ENCODE measurements at regions not wholly inside any gene's neighbourhood (a gene's known extent, or its start where the extent isn't known, plus 50 kb on each side); places are given as distances from the start of the nearest gene placed in this dataset.
"Not testable (repeated sequence)": the region's sequence is repeated elsewhere in the genome, so short reads cannot be mapped to it uniquely, and the experiment has no call there.

DNA sequence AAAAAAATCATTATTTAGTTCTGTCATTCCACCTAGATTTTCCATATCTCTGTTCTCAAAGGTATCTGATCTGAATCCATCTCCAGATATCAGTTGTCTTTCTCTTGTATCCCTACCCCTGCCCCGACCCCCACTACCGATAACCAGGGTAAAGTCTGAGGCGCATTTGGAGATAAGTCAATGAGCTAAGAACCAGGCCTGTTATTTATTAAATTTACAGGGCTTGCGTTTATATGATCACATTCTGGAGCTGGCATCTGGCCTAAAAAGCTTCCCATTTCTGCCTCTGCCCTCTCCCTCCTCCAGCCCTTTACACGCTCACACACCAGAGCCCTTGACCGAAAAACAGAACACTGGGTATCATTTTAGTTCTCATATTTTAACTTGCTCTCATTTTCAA lies 144.7 kb downstream of the ALDH8A1 start (continued):
- TF ChIP-seq RARB (CRISPR knock-in tag; IDR thresholded peaks at IDR 0.05) (no peak), TFCP2L1 (CRISPR knock-in tag; IDR thresholded peaks at IDR 0.05) (no peak), EHF (CRISPR knock-in tag; IDR thresholded peaks at IDR 0.05) (no peak), HEYL (CRISPR knock-in tag; IDR thresholded peaks at IDR 0.05) (no peak), RCOR1 (IDR thresholded peaks at IDR 0.05; ENCODE audit: low read depth, low read length) (no peak), MYC (IDR thresholded peaks at IDR 0.05; ENCODE audit: borderline replicate concordance, low read length) (no peak), RFX5 (IDR thresholded peaks at IDR 0.05) (no peak), MAZ (IDR thresholded peaks at IDR 0.05; ENCODE audit: borderline replicate concordance, low read depth, low read length) (no peak), KDM1A (IDR thresholded peaks at IDR 0.05; ENCODE audit: low read depth) (no peak), SREBF2 (IDR thresholded peaks at IDR 0.05) (no peak)
- TF ChIP-seq, protein P1, sequence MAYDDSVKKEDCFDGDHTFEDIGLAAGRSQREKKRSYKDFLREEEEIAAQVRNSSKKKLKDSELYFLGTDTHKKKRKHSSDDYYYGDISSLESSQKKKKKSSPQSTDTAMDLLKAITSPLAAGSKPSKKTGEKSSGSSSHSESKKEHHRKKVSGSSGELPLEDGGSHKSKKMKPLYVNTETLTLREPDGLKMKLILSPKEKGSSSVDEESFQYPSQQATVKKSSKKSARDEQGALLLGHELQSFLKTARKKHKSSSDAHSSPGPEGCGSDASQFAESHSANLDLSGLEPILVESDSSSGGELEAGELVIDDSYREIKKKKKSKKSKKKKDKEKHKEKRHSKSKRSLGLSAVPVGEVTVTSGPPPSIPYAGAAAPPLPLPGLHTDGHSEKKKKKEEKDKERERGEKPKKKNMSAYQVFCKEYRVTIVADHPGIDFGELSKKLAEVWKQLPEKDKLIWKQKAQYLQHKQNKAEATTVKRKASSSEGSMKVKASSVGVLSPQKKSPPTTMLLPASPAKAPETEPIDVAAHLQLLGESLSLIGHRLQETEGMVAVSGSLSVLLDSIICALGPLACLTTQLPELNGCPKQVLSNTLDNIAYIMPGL (CRISPR knock-in tag; IDR thresholded peaks at IDR 0.05; ENCODE audit: borderline replicate concordance) = no peak

DNA sequence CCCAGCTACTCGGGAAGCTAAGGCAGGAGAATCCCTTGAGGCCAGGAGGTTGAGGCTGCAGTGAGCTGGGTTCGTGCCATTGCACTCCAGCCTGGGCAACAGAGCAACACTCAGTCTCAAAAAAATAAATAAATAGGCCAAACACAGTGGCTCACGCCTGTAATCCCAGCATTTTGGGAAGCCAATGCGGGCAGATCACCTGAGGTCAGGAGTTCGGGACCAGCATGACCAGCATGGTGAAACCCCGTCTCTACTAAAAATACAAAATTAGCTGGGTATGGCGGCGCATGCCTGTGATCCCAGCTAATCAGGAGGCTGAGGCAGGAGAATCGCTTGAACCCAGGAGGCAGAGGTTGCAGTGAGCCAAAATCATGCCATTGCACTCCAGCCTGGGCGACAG lies 145.6 kb downstream of the ALDH8A1 start:
- not testable (repeated sequence) for H3K27ac ChIP-seq; H3K4me3 ChIP-seq; ATAC-seq; FAIRE-seq; H3K4me1 ChIP-seq; DNase-seq (ENCODE audit: low read depth in 1 of 2, low spot score in 1 of 2); H3K9me3 ChIP-seq; H3K4me2 ChIP-seq
- 80% methylated on average over 10 of the region's 10 CpGs for WGBS (ENCODE audit: missing lambda C conversion rate)
- POLR2A ChIA-PET = interaction anchor here (0.6 kb wide), 1 partner anchor 641 kb away, joined by 5 read pairs; no protein-coding TSS in a partner anchor
- CTCF ChIA-PET = interaction anchor here (1.0 to 2.5 kb wide), 3 partner anchors 17 to 626 kb away, joined by 3 to 7 read pairs (median 4); no protein-coding TSS in a partner anchor

DNA sequence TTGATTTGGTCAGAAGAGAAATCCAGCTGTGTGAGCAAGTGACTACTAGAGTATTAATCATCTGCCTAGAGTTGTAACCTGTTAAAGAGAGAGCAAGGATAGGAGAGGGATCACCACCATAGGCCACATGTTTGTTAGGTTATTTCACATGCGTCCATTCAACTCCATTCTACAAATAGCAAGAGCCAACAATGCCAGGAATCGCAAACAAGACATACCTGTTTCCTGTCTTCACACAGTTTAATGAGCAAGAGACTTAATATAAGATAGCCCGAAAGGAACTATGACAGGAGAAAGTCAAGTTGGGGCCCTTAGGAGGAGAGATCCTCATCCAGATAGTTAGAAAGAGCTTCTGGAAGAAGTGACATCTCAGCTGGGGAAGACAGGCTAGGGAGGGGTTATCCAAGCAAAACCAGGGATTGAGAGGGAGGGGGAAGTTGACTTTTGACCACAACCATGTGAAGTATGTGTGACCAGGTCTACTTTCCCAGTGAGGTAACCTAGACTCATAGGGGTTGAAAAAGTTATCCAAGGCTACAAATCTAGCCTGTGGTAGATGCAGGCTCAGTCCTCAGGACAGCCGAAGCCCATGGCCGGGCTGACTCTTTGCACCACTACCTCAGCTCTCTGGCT lies 147.4 kb downstream of the ALDH8A1 start:
- H3K4me2 ChIP-seq = no peak overlapping the region
- ATAC-seq = no peak

DNA sequence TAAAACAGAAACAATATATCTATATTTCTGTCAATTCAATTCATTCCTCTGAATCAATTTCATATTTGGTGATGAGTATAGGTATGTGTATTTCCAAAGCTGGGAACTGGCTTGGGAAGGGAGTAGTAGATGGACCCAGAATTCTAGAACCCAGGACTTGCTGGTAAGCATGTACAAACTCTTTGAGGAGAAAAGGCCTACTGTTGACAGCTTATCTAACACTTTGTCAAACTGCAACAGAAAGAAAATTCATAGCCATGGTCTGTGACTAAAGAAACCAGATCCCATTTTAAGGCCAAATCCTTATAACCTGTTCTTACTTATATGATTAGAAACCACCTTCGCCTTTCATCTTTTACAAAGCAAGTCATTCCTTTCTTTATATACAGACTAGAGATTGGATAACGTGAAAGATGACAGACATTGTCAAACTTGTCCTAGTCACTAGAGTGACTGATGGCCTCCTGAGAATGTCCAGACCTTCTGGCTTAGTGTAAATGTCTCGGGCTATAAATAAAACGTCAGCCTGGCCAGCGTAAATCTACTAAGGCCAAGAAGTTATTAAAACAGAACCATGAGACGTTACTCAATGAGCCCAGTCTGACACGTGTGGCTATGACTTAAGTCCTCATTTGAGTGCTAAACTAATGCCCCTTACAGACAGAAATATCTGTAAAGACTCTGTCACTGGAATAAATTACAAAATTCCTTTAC lies 152.3 kb downstream of the ALDH8A1 start:
- DNase-seq (ENCODE audit: low read depth in 1 of 2, low spot score in 1 of 2) = no peak
- POLR2A ChIA-PET = no interaction called here
- FAIRE-seq = no peak

More for the DNA sequence above, 147.4 kb downstream of the ALDH8A1 start:
- no peak overlapping the region for H3K4me3 ChIP-seq
- no peaks in the 10 kb centered on the region for H3K9me3 ChIP-seq
- DNase-seq (ENCODE audit: low read depth in 1 of 2, low spot score in 1 of 2) (no peak), FAIRE-seq (no peak)
- H3K27ac ChIP-seq = no peak overlapping the region
- ChIA-PET CTCF (interaction anchor here (1.0 to 1.4 kb wide), 4 partner anchors 11 to 646 kb away, joined by 3 to 4 read pairs (median 4); no protein-coding TSS in a partner anchor), POLR2A (no interaction called here)
- WGBS (ENCODE audit: missing lambda C conversion rate) = 71% methylated on average over 3 of the region's 5 CpGs
- no peaks in the 10 kb centered on the region for H3K4me1 ChIP-seq
- no peak for TF ChIP-seq RNF2 (IDR thresholded peaks at IDR 0.05; ENCODE audit: borderline replicate concordance, low read depth)
- TF ChIP-seq EHMT2 (IDR thresholded peaks at IDR 0.05; ENCODE audit: low read depth) = no peak
- TF ChIP-seq HEYL (CRISPR knock-in tag; IDR thresholded peaks at IDR 0.05) = no peak
- no peak for TF ChIP-seq FOSL2 (IDR thresholded peaks at IDR 0.05)
- TF ChIP-seq FOSL2 (CRISPR knock-in tag; IDR thresholded peaks at IDR 0.05) = no peak
- TF ChIP-seq NFE2L2 (conservative IDR thresholded peaks at IDR 0.05; ENCODE audit: low read length) = no peak
- TF ChIP-seq EHF (CRISPR knock-in tag; IDR thresholded peaks at IDR 0.05) = no peak
- no peak for TF ChIP-seq FOSB (CRISPR knock-in tag; IDR thresholded peaks at IDR 0.05)
- no peak for TF ChIP-seq FOXS1 (CRISPR knock-in tag; IDR thresholded peaks at IDR 0.05)
- TF ChIP-seq, protein P2, sequence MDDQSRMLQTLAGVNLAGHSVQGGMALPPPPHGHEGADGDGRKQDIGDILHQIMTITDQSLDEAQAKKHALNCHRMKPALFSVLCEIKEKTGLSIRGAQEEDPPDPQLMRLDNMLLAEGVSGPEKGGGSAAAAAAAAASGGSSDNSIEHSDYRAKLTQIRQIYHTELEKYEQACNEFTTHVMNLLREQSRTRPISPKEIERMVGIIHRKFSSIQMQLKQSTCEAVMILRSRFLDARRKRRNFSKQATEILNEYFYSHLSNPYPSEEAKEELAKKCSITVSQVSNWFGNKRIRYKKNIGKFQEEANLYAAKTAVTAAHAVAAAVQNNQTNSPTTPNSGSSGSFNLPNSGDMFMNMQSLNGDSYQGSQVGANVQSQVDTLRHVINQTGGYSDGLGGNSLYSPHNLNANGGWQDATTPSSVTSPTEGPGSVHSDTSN (IDR thresholded peaks at IDR 0.05) = no peak
- TF ChIP-seq, protein P3, sequence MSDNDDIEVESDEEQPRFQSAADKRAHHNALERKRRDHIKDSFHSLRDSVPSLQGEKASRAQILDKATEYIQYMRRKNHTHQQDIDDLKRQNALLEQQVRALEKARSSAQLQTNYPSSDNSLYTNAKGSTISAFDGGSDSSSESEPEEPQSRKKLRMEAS (IDR thresholded peaks at IDR 0.05) = no peak
- TF ChIP-seq RFX5 (IDR thresholded peaks at IDR 0.05) = no peak

More for the DNA sequence above, 152.3 kb downstream of the ALDH8A1 start:
- Histone ChIP-seq H3K9me3 (no peaks in the 10 kb centered on the region), H3K4me1 (no peaks in the 10 kb centered on the region), H3K27ac (no peak overlapping the region), H3K4me3 (no peak overlapping the region), H3K4me2 (no peak overlapping the region)
- ATAC-seq = no peak
- 74% methylated on average over 7 of the region's 7 CpGs for WGBS (ENCODE audit: missing lambda C conversion rate)
- no peak for TF ChIP-seq HOXB5 (CRISPR knock-in tag; IDR thresholded peaks at IDR 0.05)
- no peak for TF ChIP-seq NR3C1 (IDR thresholded peaks at IDR 0.05)
- TF ChIP-seq KDM5A (IDR thresholded peaks at IDR 0.05) = no peak
- CTCF ChIA-PET = no interaction called here
